Upper lobe of left lung (tissue), 4 donors: ENCODE measurements at regions not wholly inside any gene's neighbourhood (a gene's known extent, or its start where the extent isn't known, plus 50 kb on each side); places are given as distances from the start of the nearest gene placed in this dataset.

Source experiments
- CTCF ChIP-seq, 6 experiments: fragments of 450-650 bp in 4 of 6; fragments of 200-600 bp in 2 of 6; sonication (generic) in 2 of 6; IDR thresholded peaks; one replicate each; pipeline ENCODE4 v1.5.1; 2016 to 2019; ENCODE audit warnings: antibody characterized with exemption in 6 of 6
- EP300 ChIP-seq, 4 donors: sonication (generic); formaldehyde crosslinking; IDR thresholded peaks; one replicate each; pipeline ENCODE4 v1.5.1; 2017; ENCODE audit warnings: antibody characterized with exemption in 4 of 4, control low read depth in 2 of 4
- POLR2A ChIP-seq, 4 donors: fragments of 450-650 bp; IDR thresholded peaks; one replicate each; pipeline ENCODE4 v1.5.1; 2016 to 2017; ENCODE audit warnings: antibody characterized with exemption in 4 of 4, mild to moderate bottlenecking in 2 of 4
- POLR2AphosphoS5 ChIP-seq, 2 donors: sonication (generic); formaldehyde crosslinking; IDR thresholded peaks; one replicate each; pipeline ENCODE4 v1.5.1; 2017; ENCODE audit warnings: antibody characterized with exemption in 2 of 2

GRCh38 chr22:48507171-48507570, 1320.5 kb downstream of the BRD1 start:
- TF ChIP-seq POLR2A (IDR thresholded peaks at IDR 0.05) (no peak), CTCF (IDR thresholded peaks at IDR 0.05) (no peak), POLR2AphosphoS5 (IDR thresholded peaks at IDR 0.05) (no peak), EP300 (IDR thresholded peaks at IDR 0.05) (no peak)
